ENCODE measurements at regions not wholly inside any gene's neighbourhood (a gene's known extent, or its start where the extent isn't known, plus 50 kb on each side); places are given as distances from the start of the nearest gene placed in this dataset.

DNA sequence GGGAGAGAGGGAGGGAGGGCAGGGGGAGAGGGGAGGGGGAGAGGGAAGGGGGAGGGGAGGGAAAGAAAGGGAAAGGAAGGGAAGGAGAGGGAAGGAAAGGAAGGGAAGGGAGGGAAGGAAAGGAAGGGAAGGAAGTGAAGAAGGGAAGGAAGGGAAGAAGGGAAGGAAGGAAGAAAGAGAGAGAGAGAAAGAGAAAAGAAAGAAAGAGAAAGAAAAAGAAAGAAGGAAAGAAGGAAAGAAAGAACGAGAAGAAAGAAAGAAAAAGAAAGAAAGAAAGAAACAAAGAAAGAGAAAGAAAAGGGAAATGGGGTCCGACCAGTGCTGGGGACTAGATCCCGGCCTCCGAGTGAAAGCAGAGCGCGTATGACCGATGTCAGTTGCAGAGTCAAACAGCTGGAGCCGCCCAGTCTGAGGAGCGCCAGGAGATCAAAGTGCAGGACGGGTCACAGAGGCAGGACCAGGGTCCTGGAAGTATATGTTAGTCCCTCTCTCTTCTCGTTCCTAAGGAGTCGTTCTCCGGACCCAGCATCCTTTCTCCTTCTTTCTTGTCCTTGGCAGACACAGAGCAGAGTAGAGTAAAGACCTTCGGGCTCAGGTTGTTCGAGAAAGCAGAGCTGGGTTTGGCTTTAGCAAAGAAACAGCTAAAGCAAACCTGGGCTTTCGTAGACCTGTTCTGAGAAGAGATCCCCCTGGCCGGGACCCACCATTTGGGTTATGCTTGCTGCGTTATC is 305.4 kb upstream of the MSX2 start:
- Mint-ChIP-seq H3K9me3 (ENCODE audit: low read depth, unreplicated experiment) (no peaks in the 10 kb centered on the region), H3K36me3 (ENCODE audit: insufficient read depth, unreplicated experiment) (no peaks in the 10 kb centered on the region), H3K4me1 (ENCODE audit: low read depth, unreplicated experiment) (peaks cover 27% of the 10 kb centered on the region), H3K4me3 (ENCODE audit: low read depth, unreplicated experiment) (peak overlapping the region; percentile 68), H3K27ac (ENCODE audit: unreplicated experiment) (peak overlapping the region; percentile 22), H3K27me3 (ENCODE audit: unreplicated experiment) (no peaks in the 10 kb centered on the region)
- intact Hi-C loops (cut with micrococcal nuclease; ENCODE audit: unreplicated experiment) = loop anchor here (1.0 to 2.0 kb wide), 5 partner anchors 92 to 516 kb away; no protein-coding TSS in a partner anchor
- peak; percentile 21 for DNase-seq
- TF ChIP-seq, protein P1, sequence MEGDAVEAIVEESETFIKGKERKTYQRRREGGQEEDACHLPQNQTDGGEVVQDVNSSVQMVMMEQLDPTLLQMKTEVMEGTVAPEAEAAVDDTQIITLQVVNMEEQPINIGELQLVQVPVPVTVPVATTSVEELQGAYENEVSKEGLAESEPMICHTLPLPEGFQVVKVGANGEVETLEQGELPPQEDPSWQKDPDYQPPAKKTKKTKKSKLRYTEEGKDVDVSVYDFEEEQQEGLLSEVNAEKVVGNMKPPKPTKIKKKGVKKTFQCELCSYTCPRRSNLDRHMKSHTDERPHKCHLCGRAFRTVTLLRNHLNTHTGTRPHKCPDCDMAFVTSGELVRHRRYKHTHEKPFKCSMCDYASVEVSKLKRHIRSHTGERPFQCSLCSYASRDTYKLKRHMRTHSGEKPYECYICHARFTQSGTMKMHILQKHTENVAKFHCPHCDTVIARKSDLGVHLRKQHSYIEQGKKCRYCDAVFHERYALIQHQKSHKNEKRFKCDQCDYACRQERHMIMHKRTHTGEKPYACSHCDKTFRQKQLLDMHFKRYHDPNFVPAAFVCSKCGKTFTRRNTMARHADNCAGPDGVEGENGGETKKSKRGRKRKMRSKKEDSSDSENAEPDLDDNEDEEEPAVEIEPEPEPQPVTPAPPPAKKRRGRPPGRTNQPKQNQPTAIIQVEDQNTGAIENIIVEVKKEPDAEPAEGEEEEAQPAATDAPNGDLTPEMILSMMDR (IDR thresholded peaks at IDR 0.05; ENCODE audit: unreplicated experiment) = no peak
- no TSS peak for BruUV-seq (replicated peaks)
- CTCF ChIA-PET = interaction anchor here (0.6 to 2.3 kb wide), 30 partner anchors 8 to 375 kb away, joined by 3 to 26 read pairs (median 4); partner anchors contain the start of gene MSX2

DNA sequence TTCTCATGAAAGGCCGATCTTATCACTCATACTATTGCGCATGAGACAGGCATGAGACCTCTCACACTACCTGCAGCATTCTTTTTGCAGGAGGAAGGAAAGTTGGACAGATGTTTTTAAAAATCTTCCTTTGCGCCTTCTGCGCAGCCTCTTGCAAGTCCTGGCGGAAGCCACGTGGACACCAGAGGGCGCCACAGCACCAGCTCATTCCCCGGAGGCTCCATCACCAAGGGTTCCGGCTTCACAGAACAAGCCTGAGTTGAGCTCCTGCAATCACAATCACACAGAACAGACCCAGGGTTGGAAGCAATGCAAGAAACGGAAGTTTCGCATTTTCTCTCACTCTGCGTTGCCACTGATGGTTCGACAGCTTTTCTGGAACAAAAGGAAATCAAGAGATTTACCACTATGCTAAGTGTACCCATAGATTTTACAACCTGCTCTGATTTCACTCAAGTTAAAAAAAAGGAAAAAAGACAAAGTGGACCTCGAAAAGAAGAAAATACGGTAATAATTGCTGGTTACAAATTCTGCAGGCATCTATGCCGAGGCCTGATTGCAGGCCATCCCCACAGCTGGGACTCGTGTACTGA is 304.7 kb upstream of the MSX2 start:
- H3K9me3 Mint-ChIP-seq (ENCODE audit: low read depth, unreplicated experiment) = no peaks in the 10 kb centered on the region
- H3K27me3 Mint-ChIP-seq (ENCODE audit: unreplicated experiment) = no peaks in the 10 kb centered on the region
- BruUV-seq (replicated peaks) = no TSS peak
- peaks cover 21% of the 10 kb centered on the region for H3K4me1 Mint-ChIP-seq (ENCODE audit: low read depth, unreplicated experiment)
- intact Hi-C loops (cut with micrococcal nuclease; ENCODE audit: unreplicated experiment) = loop anchor here (1.0 to 5.0 kb wide), 6 partner anchors 43 to 515 kb away; no protein-coding TSS in a partner anchor
- CTCF ChIA-PET = interaction anchor here (0.6 to 2.3 kb wide), 37 partner anchors 8 to 375 kb away, joined by 3 to 26 read pairs (median 4); partner anchors contain the start of genes MSX2 and NSG2
- no peak overlapping the region for H3K27ac Mint-ChIP-seq (ENCODE audit: unreplicated experiment)
- peak overlapping the region; percentile 68 for H3K4me3 Mint-ChIP-seq (ENCODE audit: low read depth, unreplicated experiment)
- peak; percentile 96 for DNase-seq
- H3K36me3 Mint-ChIP-seq (ENCODE audit: insufficient read depth, unreplicated experiment) = no peaks in the 10 kb centered on the region
- TF ChIP-seq, protein P1 (IDR thresholded peaks at IDR 0.05; ENCODE audit: unreplicated experiment) = peak; percentile 97

- Mint-ChIP-seq H3K4me3 (ENCODE audit: low read depth, unreplicated experiment) (no peak overlapping the region), H3K27ac (ENCODE audit: unreplicated experiment) (no peak overlapping the region), H3K4me1 (ENCODE audit: low read depth, unreplicated experiment) (peaks cover 33% of the 10 kb centered on the region), H3K9me3 (ENCODE audit: low read depth, unreplicated experiment) (no peaks in the 10 kb centered on the region), H3K27me3 (ENCODE audit: unreplicated experiment) (no peaks in the 10 kb centered on the region), H3K36me3 (ENCODE audit: insufficient read depth, unreplicated experiment) (no peaks in the 10 kb centered on the region)
- intact Hi-C loops (cut with micrococcal nuclease; ENCODE audit: unreplicated experiment) = loop anchor here (5.0 kb wide), 1 partner anchor 41 kb away; no protein-coding TSS in a partner anchor
- no peak for DNase-seq
- TF ChIP-seq, protein P1 (IDR thresholded peaks at IDR 0.05; ENCODE audit: unreplicated experiment) = no peak
- no TSS peak for BruUV-seq (replicated peaks)
- CTCF ChIA-PET = interaction anchor here (0.6 to 2.3 kb wide), 6 partner anchors 45 to 409 kb away, joined by 3 to 17 read pairs (median 4); partner anchors contain the start of gene NSG2
These were observed 303.6 kb upstream of the MSX2 start for GRCh38 chr5:174420651-174421407.

DNA sequence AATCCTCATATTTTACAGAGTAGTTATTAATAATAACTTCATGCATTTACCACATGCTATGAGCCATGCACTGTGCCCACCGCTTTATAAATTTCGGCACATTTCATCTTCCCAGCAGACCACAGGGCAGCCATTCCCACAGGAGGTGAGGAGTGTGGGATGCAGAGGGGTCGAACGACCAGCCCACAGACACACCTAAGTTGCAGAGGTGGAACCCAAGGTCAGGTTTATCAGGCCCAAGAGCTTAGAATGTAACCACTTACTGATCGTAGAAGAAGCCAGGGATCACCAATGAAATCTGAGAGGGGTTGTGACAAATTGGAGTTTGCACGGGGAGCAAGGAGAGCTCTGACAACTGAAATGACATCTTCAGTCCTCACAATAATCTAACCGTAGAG is 303.0 kb upstream of the MSX2 start:
- Mint-ChIP-seq H3K4me1 (ENCODE audit: low read depth, unreplicated experiment) (peaks cover 33% of the 10 kb centered on the region), H3K27ac (ENCODE audit: unreplicated experiment) (no peak overlapping the region), H3K4me3 (ENCODE audit: low read depth, unreplicated experiment) (no peak overlapping the region), H3K36me3 (ENCODE audit: insufficient read depth, unreplicated experiment) (no peaks in the 10 kb centered on the region), H3K9me3 (ENCODE audit: low read depth, unreplicated experiment) (no peaks in the 10 kb centered on the region), H3K27me3 (ENCODE audit: unreplicated experiment) (no peaks in the 10 kb centered on the region)
- BruUV-seq (replicated peaks) = no TSS peak
- TF ChIP-seq, protein P1 (IDR thresholded peaks at IDR 0.05; ENCODE audit: unreplicated experiment) = no peak
- CTCF ChIA-PET = interaction anchor here (0.6 to 1.0 kb wide), 3 partner anchors 153 to 408 kb away, joined by 3 read pairs; no protein-coding TSS in a partner anchor
- intact Hi-C loops (cut with micrococcal nuclease; ENCODE audit: unreplicated experiment) = loop anchor here (5.0 kb wide), 1 partner anchor 41 kb away; no protein-coding TSS in a partner anchor
- DNase-seq = no peak

Data from Calu3 (cell line).